SIG-M5 treated with dmso at 0.1 percent for 504 hours (cell line): ENCODE measurements at regions not wholly inside any gene's neighbourhood (a gene's known extent, or its start where the extent isn't known, plus 50 kb on each side); places are given as distances from the start of the nearest gene placed in this dataset.

Source experiments
- DNase-seq: peaks from one replicate; lab custom pipeline; 2025; ENCODE audit not compliant: unreplicated experiment; lab: John Stamatoyannopoulos, UW

DNA sequence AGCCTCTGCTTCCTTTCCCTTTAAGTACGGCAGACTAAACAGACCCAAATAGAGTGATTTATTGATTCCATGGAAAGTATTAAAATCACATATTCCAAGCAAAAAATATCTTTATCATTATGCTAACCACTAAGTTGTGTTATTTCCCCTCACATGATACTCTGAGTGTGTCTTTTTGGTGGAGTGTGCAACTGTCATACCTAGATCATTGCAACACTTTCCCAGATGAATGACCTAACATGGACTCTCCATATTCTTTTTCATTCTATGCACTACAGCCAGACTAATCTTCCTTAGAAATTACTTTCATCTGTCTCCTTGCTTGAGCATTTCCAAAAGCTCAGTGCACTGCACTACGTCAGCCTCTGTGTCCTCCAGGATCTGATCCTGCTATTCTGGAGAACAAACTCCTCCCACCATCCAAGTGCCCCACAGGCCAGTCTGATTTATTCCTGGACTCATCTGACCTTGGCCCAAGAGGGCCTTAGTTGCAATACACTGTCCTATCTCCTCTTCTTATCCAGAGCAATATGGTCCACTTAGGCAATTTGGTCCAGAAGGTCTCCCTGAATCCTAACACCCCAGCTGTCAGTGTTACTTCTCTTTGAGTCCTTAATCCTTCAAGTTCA is 263.3 kb upstream of the KLF6 start:
- DNase-seq, result no peak

DNA sequence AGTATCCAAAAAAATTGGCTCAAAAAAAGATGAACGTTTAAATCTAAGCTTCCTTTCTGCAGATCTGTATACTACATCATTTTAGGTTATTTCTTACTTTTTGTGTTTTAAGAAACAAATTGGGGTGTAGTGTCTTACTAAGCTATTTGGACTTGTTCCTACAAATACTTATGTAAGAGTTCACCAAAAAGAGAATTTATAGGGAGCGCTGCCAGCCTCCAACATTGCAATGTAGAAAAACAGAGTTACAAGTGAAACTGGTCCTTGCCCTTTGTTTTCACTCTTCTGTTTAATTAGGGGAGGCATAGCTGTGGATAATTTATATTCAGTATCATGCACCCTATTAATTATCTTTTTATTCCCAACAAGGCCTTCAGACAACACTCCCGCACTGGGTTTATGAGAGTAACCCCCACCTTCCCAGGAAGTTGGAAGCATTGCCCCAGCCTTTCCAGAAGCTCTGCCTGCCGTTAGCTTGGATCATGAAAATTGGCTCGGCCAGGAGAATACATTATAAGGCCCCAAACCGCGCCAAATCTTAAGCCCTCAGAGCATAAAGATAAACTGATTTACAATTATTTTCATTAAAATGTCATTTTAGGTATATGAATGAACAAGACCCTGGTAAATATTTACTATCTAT is 261.8 kb upstream of the KLF6 start:
- DNase-seq, result no peak

DNA sequence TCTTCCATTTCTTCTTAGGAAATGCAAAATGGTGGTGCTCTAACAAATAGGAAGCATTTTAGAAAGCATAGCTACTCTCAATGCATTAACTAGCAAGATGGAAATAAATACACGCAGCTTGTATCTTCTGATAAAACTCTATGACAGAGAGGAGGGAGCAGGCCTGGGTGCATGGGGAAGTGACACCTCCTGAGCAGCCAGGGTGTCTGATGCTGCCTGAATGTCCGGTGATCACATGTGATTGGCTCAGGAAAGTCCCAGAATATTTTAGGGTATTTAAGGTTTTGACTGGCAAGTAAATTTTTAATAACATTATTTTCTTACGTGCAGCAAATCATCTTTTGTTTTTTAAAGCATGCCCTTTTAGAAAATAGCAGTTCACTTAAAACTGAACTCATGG is 261.0 kb upstream of the KLF6 start:
- no peak for DNase-seq

DNA sequence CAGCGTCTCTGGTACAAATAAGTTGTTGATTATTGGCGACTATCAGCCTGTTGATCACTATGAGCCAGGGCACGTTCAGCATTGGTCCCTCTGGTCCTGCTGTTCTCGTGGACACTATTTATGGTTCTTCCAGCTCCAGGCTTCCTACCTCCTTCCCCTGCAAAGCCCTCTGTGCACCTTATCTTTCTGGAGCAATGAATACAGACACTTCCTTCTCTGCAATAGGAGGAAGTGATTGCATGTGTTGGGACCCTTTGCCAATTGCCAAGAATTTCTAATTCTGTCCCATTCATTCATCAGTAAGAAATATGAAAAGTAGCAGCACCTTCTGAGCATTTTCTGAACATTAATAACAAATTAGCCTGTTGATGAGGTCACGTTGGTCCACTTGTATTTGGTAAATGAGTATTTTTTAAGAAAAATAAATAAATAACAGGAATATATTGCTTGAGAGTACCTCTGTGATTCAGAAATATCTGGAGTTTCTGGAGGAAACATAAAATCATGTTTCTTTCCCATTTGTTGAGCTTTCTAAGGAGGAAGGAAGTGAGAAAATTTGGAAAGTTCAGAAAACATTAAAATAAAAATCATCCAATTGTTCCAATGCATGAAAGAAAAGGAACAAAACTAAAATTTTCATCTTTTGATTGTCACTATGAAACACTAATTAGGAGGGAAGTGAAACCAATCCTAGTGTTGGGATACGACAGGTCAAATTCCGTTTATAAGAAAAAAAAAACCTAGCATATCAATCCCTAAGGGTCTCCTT is 259.1 kb upstream of the KLF6 start:
- DNase-seq, result no peak

DNA sequence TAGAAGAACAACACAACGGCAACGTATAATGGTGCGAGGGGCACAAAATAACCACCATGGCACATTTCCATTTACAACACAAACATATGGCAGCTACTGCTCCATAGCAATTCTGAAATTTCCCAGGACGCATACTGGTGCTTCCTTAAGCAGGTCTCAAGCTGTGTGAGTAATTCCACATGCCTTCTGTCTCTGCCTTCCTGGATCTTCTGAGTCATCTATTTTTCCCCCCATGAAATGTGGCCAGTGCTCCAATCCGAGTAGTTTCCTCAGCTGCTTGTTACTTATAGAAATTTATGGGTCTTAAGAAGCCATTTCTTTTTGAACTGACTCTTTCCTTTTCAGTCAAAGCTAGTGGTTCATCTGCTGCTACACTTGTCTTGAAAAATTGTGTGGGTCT is 256.6 kb upstream of the KLF6 start:
- DNase-seq, result no peak

DNA sequence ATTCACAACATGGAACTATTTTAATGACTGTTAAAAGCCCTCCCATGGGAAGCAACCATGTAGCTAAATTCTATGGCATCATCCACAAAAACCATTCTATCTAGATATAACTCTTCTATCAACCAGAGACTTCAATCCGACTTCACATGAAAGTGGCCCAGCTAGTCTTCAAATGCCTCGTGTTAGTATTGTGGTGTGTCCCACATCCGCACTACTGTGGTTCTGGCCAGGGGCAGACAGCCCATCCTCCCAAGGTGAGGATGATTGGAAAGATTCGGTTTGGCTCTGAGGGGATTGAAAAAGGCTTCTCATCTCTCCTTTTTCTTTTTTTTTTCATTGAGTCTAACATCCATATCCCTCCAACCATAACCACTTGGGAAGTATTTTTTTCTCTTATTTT is 253.0 kb upstream of the KLF6 start:
- no peak for DNase-seq

DNA sequence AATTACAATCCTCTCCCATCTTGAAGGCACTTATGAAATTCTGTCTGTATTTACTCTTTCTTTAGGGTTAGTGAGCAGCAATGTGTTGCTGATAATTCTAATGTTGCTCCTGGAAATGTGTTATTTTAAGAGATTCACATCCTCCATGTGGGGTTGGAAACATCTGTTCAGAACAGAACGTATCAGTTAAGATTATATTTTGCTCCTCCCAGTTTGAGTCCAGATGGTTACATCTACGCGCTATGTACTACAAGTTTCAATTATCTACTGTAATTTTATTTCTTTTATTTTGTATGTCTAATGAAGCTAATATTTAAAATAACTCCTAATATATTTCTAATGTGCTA is 250.6 kb upstream of the KLF6 start:
- DNase-seq, result no peak

DNA sequence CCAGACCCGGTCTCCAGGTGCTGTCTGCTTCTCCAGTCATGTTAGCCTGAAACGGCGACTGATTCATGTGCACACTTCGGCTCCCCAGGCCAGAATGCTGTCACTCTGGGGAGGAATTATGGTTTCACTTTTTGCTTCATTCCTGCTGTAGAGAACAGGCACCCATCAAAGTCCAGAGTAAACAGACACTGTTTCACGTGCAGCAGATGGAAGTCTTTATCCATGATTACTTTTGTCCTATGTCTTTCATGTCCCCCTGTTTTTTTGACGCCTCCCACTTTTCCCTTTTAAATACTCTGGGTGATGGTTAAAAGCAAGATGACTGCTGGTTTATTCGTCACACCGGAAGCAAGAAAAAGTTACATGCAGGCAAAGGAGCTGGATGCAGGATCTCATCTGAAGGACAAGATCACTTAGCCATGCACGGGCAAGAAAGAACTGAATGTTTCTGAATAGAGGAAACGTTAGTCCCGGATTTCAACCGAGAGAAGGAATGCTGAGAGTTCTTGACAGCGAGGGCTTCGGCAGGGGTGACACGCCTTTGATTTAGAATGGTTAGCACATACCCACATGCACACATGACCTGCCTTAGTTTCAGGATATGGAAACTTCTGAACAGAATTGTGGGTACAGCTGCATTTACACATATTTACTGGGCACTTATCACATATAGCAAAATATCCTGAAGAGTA is 250.0 kb upstream of the KLF6 start:
- no peak for DNase-seq

DNA sequence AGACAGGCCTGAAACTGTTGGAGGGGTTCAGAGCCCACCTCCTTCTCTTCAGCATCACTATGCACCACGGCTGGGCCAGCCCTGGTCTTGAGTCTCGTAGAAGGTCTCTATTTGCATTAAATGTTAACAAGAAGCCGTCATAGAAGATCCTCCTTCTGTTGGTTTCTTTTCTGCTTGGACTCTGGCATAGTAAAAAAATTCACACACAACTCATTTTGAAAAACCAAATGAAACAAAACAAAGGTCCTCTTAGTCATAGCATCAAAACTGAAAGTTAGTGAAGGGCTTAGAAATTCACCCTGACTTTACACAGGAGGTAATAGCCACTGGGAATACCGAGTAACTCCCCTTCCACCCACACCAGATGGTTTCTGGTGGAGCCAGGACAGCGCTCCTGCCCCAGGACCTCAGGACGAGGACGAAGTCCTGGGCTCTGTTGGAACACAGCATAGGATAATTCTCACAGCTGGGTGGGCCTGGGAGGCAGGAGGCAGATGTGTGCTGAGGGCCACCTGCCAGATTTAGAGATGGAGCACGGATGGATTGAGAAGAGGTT is 248.4 kb upstream of the KLF6 start:
- DNase-seq, result no peak

DNA sequence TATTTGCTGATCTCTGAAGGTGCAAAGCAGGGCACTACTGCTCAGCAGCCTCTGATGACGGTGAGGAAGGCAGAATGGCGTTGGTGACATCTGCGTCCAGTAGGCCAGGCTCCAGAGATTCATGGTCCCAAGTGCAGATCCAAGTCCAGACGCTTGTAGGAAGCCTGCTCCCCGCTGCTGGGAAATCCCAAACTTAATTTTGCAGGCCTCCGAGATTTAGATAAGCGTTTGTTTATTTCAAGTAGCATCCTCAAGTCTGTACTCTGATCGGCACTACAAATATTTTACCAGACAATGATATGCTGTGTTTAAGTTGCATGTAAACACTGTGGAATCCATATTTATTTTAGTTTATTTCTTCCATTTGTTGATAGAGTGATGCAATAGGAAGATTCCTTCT is 244.9 kb upstream of the KLF6 start:
- no peak for DNase-seq

DNA sequence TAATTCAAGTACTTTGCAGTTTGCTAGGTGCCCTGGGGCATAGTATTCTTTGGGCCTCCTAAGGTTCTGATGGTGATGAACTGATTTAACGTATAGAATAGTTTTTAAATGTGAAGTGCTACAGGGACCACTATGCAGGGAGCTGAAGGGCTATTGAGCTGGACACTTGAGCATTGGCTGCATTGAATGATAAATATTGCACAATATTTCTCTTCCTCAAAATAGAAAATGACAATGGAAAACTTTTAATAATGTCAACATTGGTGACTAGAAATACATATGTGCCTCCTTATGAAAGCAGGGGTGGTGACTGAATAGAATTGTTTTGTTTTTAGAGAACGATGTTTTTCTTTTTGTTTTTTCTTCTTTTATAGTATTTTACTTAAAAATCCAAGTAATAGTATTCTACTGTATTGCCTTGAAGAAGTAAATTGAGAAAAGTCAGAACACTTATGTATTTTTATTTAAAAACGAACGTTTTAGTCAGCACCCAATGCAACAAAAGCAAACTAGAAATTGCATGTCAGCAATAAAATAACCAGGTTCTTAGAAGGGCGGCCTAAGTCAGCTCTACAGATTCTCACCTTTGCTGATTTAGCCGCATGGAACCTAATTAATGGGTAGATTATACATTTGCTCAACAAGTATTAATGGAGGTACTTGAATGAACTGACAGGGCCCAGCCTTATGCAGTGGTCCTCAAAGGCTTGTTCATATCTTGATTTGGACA is 244.0 kb upstream of the KLF6 start:
- no peak for DNase-seq

DNA sequence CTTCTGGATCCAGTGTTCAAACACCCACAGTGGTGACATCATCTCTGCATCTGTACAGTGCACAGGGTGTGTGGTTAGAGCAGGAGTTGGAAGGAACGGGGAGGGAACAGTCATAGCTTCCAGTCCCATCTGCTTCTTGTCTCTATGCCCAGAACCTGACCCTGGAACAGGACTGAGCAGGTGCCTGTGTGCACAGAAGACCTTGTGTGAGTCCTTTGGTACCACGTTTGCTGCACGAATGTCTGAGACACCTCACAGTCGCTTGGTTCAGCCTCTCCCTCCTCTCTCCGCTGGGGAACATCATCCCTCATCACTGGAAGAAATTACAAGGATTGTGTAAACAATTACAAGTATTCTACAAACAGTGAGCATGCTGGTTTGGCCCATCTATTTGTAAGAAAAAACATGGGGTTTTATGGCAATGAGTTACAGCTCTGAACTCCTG is 243.0 kb upstream of the KLF6 start:
- DNase-seq, result no peak

DNA sequence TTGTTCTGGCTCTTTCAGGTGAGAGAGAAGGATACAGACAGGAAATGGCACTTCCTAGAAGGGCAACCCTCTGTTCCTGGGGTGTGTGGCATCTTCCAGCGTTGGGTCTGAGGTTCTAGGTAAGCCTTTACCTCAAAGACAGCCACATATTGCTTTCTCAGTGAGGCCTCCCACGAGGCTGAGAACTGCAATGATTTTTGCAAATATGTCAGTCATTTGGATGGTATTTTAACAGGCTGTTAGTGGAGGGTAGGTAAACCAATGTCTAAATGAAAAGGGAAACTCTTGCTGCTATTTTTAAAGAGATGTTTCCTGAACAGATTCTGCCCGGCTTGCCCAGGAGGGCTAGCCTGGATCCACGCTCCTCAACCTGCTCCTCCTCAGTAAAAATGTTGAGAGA is 240.3 kb upstream of the KLF6 start:
- no peak for DNase-seq

DNA sequence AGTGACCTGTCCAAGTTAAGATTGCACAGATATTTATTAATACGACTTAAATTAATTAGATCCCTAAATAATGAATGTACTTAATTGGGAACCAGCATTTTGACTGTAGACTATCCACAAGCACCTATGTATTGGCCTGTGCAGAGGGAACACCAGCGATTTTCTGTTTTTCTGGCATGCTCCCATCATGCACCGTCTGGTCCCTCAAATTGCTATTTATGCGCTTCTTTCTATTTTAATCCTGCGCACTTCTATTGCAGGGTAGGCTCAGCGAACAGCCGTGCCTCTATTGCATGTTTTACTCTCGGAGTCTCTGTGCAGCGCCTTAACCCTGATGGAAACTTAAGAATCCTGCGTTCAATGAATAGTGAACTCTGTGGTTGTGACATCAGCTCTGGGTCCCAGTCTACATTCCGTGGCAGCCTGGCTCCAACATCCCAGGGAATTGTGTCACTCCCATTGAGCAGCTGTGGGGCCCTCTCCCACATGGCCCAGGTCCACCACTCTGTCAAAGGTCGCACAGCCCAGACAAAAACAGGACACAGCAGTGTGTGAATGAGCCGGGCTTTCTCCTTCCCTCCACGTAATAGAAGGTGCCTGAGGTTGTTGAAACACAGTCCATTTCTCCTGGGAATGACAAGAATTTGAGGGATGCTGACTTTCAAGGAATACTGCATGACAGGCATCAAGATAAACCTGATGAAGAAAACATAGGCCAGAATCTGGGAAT is 239.7 kb upstream of the KLF6 start:
- no peak for DNase-seq

DNA sequence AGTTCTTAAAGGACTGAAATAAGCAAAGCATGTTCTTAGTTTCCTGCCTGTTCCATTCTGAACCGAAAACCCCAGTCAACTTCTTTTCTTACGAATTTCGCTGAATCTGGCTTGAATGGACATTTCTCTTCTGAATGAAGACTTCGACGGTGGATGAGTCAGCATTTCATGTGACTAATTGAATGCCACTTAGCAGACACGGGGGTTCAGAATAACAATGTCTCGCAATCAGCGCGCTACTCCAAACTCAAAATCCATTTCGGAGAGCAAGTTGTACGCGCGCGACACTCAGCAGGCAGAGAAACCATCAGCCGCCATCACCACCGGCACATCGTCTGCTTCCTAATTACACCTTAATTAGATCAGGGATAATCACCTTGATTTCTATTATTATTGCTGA is 239.0 kb upstream of the KLF6 start:
- no peak for DNase-seq

DNA sequence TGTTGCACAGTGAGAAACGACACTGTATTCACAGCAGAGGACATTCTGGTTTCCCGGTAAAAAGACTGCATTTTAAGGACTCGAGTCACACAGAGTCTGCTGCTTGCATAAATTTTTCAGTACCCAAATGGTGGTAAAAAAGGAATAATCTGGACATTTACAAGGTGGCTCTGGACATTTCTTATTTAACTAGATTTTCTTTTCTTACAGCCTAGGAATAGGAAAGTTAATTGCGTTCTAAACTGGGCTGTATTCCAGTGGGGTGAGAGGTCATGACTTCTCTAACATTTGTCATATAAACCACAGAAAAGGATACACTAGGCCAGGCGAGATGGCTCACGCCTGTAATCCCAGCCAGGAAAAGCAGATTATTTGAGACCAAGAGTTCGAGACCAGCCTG is 237.5 kb upstream of the KLF6 start:
- DNase-seq, result no peak

DNA sequence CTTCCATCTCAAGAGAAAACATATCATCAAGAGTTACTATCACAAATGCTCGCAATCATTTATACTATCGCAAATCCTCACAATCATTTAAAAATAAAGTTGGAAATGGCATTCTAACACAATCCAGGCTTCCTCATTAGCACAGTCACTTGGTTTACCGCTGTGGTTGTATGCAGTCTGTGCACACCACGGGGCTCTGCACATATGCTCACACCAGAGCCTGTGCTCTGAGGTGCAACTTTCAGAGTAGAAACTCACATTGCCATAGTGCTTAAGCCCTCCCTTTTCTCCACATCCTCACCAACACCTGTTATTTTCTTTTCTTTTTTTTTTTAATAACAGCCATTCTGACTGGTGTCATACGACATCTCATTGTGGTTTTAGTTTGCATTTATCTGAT is 235.6 kb upstream of the KLF6 start:
- DNase-seq, result no peak

DNA sequence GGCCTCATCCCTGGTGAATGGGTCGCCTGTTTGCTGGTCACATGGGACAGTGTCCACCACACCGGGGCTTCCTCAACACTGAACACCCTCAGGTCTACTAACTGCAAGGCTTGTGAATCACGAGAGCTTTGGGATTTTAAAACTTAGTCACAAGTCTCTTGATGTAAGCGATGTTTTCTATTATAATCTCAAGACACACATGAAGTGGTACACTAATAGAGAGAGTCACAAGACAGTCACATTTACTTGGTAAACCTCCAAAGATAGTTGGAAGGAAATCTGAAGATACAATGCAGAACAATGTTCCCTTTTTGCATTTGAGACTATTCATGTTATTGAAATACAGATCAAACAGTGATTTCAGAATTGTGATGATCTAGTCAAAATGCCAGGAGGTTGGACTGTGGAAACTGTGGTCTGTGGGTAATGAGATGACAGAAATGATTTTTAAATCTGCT is 233.1 kb upstream of the KLF6 start:
- no peak for DNase-seq

DNA sequence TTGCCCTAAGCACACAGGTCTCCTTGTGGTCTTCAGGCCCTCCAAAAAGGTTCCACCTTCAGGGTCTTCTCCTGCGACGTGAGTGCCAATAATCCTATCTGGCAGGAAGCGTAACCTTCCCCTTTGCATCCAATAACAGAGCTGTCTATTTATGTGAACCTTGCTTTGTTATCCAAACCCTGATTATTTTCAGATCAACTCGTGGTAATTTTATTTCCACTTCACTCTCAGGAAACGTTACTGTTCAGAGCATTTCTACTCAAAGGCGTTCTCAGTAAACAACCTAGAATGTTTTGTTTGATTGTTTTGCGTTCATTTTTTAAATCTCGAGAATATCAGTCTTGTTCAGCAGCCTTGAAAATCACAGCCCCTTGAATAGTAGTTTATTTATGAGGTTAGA is 232.3 kb upstream of the KLF6 start:
- DNase-seq, result no peak

DNA sequence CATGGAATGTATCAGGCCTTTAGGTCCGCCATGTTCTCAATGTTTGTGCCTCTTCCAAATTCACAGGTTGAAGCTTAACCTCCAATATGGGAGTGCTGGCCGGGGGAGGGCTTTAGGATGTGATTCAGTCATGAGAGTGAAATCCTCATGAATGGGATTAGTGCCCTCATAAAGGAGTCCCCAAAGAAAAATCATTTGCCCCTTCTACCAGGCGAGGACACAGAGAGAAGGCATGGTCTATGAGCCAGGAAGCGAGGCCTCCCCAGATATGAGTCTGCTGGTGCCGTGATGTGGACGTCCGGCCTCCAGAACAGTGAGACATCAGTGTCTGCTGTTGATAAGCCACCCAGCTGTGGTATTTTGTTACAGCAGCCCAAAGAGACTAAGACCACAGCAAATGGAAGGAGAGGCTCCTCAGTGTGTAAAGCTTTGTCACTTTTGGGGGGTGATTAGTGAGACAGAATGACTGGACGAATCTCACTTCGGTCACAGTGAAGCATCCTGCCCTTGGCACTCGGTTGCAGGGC is 231.3 kb upstream of the KLF6 start:
- DNase-seq, result no peak
